K562 (cell line): ENCODE measurements at regions not wholly inside any gene's neighbourhood (a gene's known extent, or its start where the extent isn't known, plus 50 kb on each side); places are given as distances from the start of the nearest gene placed in this dataset.

Source experiments
- ATAC-seq: fragments of 200-7000 bp; cut with Tn5 transposase; 3 replicates; pipeline ENCODE4 v1.9.1; 2020; ENCODE audit warnings: moderate library complexity
- BruUV-seq: library from RNA; stranded (reverse); fragments of 400-500 nt; replicated peaks from 2 replicates; lab custom pipeline; 2021; lab: Mats Ljungman, UMichigan
- CTCF ChIA-PET: fragments of 300-600 bp; formaldehyde crosslinking; extraction: SDS; loops from one replicate; lab custom pipeline; 2021; ENCODE audit warnings: low intra/inter-chr PET ratio; lab: Yijun Ruan, JAX
- POLR2A ChIA-PET: fragments of 300-600, 350-650 bp; sonication (Branson Sonifier 250); formaldehyde crosslinking; extraction: SDS; loops from one replicate; lab custom pipeline; 2021; ENCODE audit warnings: antibody characterized with exemption, inconsistent platforms; lab: Yijun Ruan, JAX
- DNase-seq, 4 experiments: peaks; one replicate each; pipeline versions ENCODE4 v3.0.0 to v3.0.0-alpha.2; 2011 to 2018; ENCODE audit warnings: low spot score in 3 of 4, mixed read lengths in 3 of 4; ENCODE audit errors: extremely low read depth in 1 of 4
- FAIRE-seq: peaks from 2 replicates; lab custom pipeline; 2011; peaks lifted over from hg19 to GRCh38; lab: Jason Lieb, UNC
- H2AFZ ChIP-seq: 2 replicates; pipeline ENCODE4 v1.6.0; 2011; ENCODE audit warnings: low read depth, low read length, control low read depth, inconsistent platforms
- H3K27ac ChIP-seq: fragments of 200-600 bp; 3 replicates; pipeline ENCODE4 v1.8.0; 2011; ENCODE audit warnings: low read depth, mild to moderate bottlenecking, control low read depth, inconsistent platforms, low read length, moderate library complexity, mixed read lengths; ENCODE audit errors: extremely low read depth
- H3K27me3 ChIP-seq, 2 experiments: fragments of 300-600 bp in 1 of 2; 2 replicates in 1 of 2; 3 replicates in 1 of 2; pipeline versions ENCODE4 v1.6.0 to v1.8.0; 2011; ENCODE audit warnings: inconsistent platforms in 2 of 2, low read length in 2 of 2, mild to moderate bottlenecking in 1 of 2, mixed read lengths in 1 of 2, moderate library complexity in 1 of 2; ENCODE audit not compliant: control insufficient read depth in 2 of 2, insufficient read depth in 2 of 2
- H3K36me3 ChIP-seq: fragments of 300-600 bp; 3 replicates; pipeline ENCODE4 v1.8.0; 2011; ENCODE audit warnings: mild to moderate bottlenecking, low read length, inconsistent platforms; ENCODE audit not compliant: control insufficient read depth, insufficient read depth
- H3K4me1 ChIP-seq, 2 experiments: fragments of 200-600 bp in 1 of 2; replicated peaks in 1 of 2; 2 replicates in 1 of 2; 3 replicates in 1 of 2; pipeline versions ENCODE4 v1.5.1 to v1.8.0; 2011; ENCODE audit warnings: inconsistent platforms in 2 of 2, low read length in 2 of 2, mild to moderate bottlenecking in 1 of 2, mixed read lengths in 1 of 2, moderate library complexity in 1 of 2; ENCODE audit not compliant: control insufficient read depth in 2 of 2, insufficient read depth in 2 of 2
- H3K4me2 ChIP-seq: 2 replicates; pipeline ENCODE4 v1.6.1; 2011; ENCODE audit warnings: low read length, control low read depth, inconsistent platforms, mixed read lengths; ENCODE audit not compliant: insufficient read depth
- H3K4me3 ChIP-seq: fragments of 200-600 bp; sonication (generic), shearing (Covaris generic); 2 replicates; pipeline ENCODE4 v1.5.1; 2016; ENCODE audit warnings: control low read depth, inconsistent platforms
- H3K79me2 ChIP-seq: fragments of 200-600 bp; 3 replicates; pipeline ENCODE4 v1.8.0; 2011; ENCODE audit warnings: low read length, inconsistent platforms; ENCODE audit not compliant: control insufficient read depth, insufficient read depth
- H3K9ac ChIP-seq, 2 experiments: 2 replicates each; pipeline versions ENCODE4 v1.6.0 to v1.6.1; 2011; ENCODE audit warnings: low read depth in 2 of 2, low read length in 2 of 2, control low read depth in 1 of 2, inconsistent platforms in 1 of 2, mild to moderate bottlenecking in 1 of 2, mixed read lengths in 1 of 2; ENCODE audit not compliant: insufficient read depth in 1 of 2
- H3K9me1 ChIP-seq: one replicate; pipeline ENCODE4 v1.6.0; 2011; ENCODE audit warnings: inconsistent platforms, mild to moderate bottlenecking, low read length, moderate library complexity; ENCODE audit not compliant: control insufficient read depth, insufficient read depth
- H3K9me3 ChIP-seq: replicated peaks from 2 replicates; pipeline ENCODE4 v1.5.1; 2011; ENCODE audit warnings: low read depth, low read length, inconsistent platforms; ENCODE audit not compliant: control insufficient read depth, insufficient read depth
- H4K20me1 ChIP-seq: replicated peaks from 2 replicates; pipeline ENCODE4 v1.6.1; 2011; ENCODE audit warnings: low read length, inconsistent platforms, mixed read lengths; ENCODE audit not compliant: control insufficient read depth, insufficient read depth
- BHLHE40 ChIP-seq: IDR thresholded peaks from 2 replicates; pipeline ENCODE4 v1.6.1; 2011; ENCODE audit warnings: low read length, improper control_type of control experiment
- E2F5 ChIP-seq: sonication (generic); formaldehyde crosslinking; IDR thresholded peaks from 2 replicates; pipeline ENCODE4 v1.8.0; 2022; ENCODE audit warnings: mild to moderate bottlenecking, missing genetic modification reagents
- KDM4B ChIP-seq, 2 experiments: fragments of 450-650 bp in 1 of 2; sonication (generic) in 1 of 2; IDR thresholded peaks; 2 replicates each; pipeline ENCODE4 v1.6.1; 2016 to 2017; ENCODE audit warnings: borderline replicate concordance in 2 of 2, antibody characterized with exemption in 1 of 2, low read depth in 1 of 2, mild to moderate bottlenecking in 1 of 2
- NFYB ChIP-seq: IDR thresholded peaks from 2 replicates; pipeline ENCODE4 v1.6.1; 2011; ENCODE audit warnings: mild to moderate bottlenecking, moderate library complexity; ENCODE audit not compliant: insufficient read length; ENCODE audit errors: extremely low read depth
- SRSF7 ChIP-seq: fragments of 200-400 bp; formaldehyde crosslinking; optimal IDR thresholded peaks from 2 replicates; pipeline ENCODE3; 2017; ENCODE audit warnings: mild to moderate bottlenecking, low read depth, low read length
- USF2 ChIP-seq: sonication (generic); formaldehyde crosslinking; IDR thresholded peaks from 2 replicates; pipeline ENCODE4 v1.5.0; 2020; ENCODE audit warnings: missing genetic modification reagents
- ZNF133 ChIP-seq: fragments of 250-450 bp; sonication (Bioruptor Pico); IDR thresholded peaks from 2 replicates; pipeline ENCODE4 v1.4.0; 2020; ENCODE audit warnings: mild to moderate bottlenecking
- ZNF24 ChIP-seq: fragments of 450-650 bp; IDR thresholded peaks from 2 replicates; pipeline ENCODE4 v1.6.1; 2016
- ZNF639 ChIP-seq, 2 experiments: fragments of 200-800 bp in 1 of 2; sonication (Bioruptor generic) in 1 of 2; sonication (generic) in 1 of 2; formaldehyde crosslinking in 1 of 2; IDR thresholded peaks in 1 of 2; conservative IDR thresholded peaks in 1 of 2; 2 replicates each; pipeline versions ENCODE4 v1.5.0 to v1.6.1; 2016 to 2020; ENCODE audit warnings: missing compliant biosample characterization in 1 of 2, missing genetic modification characterization in 1 of 2, missing genetic modification reagents in 1 of 2
- WGBS: fragments of 100-300 bp; shearing (Covaris generic); methylation state at CpG from one replicate; pipeline ENCODE4 v1.1.6; 2016; ENCODE audit warnings: low coverage, mixed read lengths; ENCODE audit not compliant: insufficient coverage; ENCODE audit errors: missing lambda C conversion rate; 5-methylcytosine and 5-hydroxymethylcytosine counted together
- in situ Hi-C: fragments of 300-500 bp; cut with MboI; formaldehyde crosslinking; loops from 4 replicates; pipeline ENCODE4 v1.15.0; 2018; ENCODE audit warnings: inconsistent platforms, mixed read lengths
- intact Hi-C: fragments of 100-400 bp; cut with micrococcal nuclease; formaldehyde crosslinking; loops from 2 replicates; pipeline ENCODE4 v1.14.2; 2022

GRCh38 chr17:45672301-45672700 is 111.8 kb upstream of the CRHR1 start (continued):
- TF ChIP-seq USF2 (CRISPR knock-in tag) (peak; percentile 61), NFYB (peak; percentile 80), BHLHE40 (peak; percentile 84), KDM4B (IDR thresholded peaks at IDR 0.05; ENCODE audit: borderline replicate concordance in 2 of 2, low read depth in 1 of 2) (no peak), E2F5 (CRISPR knock-in tag) (no peak), ZNF133 (no peak)

- BruUV-seq: no TSS peak
- ChIA-PET POLR2A (no interaction called here), CTCF (no interaction called here)
- Histone ChIP-seq H3K79me2 (no peaks in the 10 kb centered on the region), H3K27ac (no peak overlapping the region), H4K20me1 (no peaks in the 10 kb centered on the region), H3K9ac (no peak overlapping the region), H3K4me1 (no peaks in the 10 kb centered on the region), H3K4me2 (no peak overlapping the region), H3K36me3 (no peaks in the 10 kb centered on the region), H3K9me1 (no peaks in the 10 kb centered on the region), H3K4me3 (no peak overlapping the region), H2AFZ (no peak overlapping the region), H3K9me3 (no peaks in the 10 kb centered on the region), H3K27me3 (peaks cover 4 to 44% of the 10 kb centered on the region in 2 experiments; a peak in 2 of 5 replicates)
- in situ Hi-C loops: no loop called here
- FAIRE-seq: no peak
- TF ChIP-seq ZNF639 (CRISPR knock-in tag; conservative IDR thresholded peaks at IDR 0.05 in 1 of 2, IDR thresholded peaks at IDR 0.05 in 1 of 2) (no peak), SRSF7 (no peak), ZNF24 (peak; percentile 95)
- intact Hi-C loops: no loop called here
- ATAC-seq: no peak
- 11% methylated on average over 5 of the region's 5 CpGs for WGBS
- DNase-seq: no peak
These were observed 111.3 kb upstream of the CRHR1 start for GRCh38 chr17:45672792-45673191.
